ENCODE measurements at regions not wholly inside any gene's neighbourhood (a gene's known extent, or its start where the extent isn't known, plus 50 kb on each side); places are given as distances from the start of the nearest gene placed in this dataset.
"Not testable (repeated sequence)": the region's sequence is repeated elsewhere in the genome, so short reads cannot be mapped to it uniquely, and the experiment has no call there.

- no peak overlapping the region for H3K27ac Mint-ChIP-seq
- no peaks in the 10 kb centered on the region for H3K36me3 Mint-ChIP-seq (ENCODE audit: low read depth)
- H3K4me3 Mint-ChIP-seq, result no peak overlapping the region
These were observed 526.7 kb upstream of the NRP1 start for GRCh38 chr10:33861016-33861704.

GRCh38 chr10:33860552-33860951, 526.1 kb upstream of the NRP1 start:
- no peaks in the 10 kb centered on the region for H3K27me3 Mint-ChIP-seq (ENCODE audit: low read depth)
- no peaks in the 10 kb centered on the region for H3K36me3 Mint-ChIP-seq (ENCODE audit: low read depth)
- H3K9me3 Mint-ChIP-seq, result no peaks in the 10 kb centered on the region
- no peaks in the 10 kb centered on the region for H3K4me1 Mint-ChIP-seq (ENCODE audit: low read depth)
- no peak overlapping the region for H3K4me3 Mint-ChIP-seq
- no peak overlapping the region for H3K27ac Mint-ChIP-seq

More at GRCh38 chr10:33861016-33861704, 526.7 kb upstream of the NRP1 start:
- H3K27me3 Mint-ChIP-seq (ENCODE audit: low read depth), result no peaks in the 10 kb centered on the region
- H3K4me1 Mint-ChIP-seq (ENCODE audit: low read depth), result no peaks in the 10 kb centered on the region
- no peaks in the 10 kb centered on the region for H3K9me3 Mint-ChIP-seq

- no peaks in the 10 kb centered on the region for H3K27me3 Mint-ChIP-seq (ENCODE audit: low read depth)
- no peaks in the 10 kb centered on the region for H3K9me3 Mint-ChIP-seq
- H3K4me1 Mint-ChIP-seq (ENCODE audit: low read depth), result no peaks in the 10 kb centered on the region
- no peak overlapping the region for H3K27ac Mint-ChIP-seq
- H3K4me3 Mint-ChIP-seq, result no peak overlapping the region
- no peaks in the 10 kb centered on the region for H3K36me3 Mint-ChIP-seq (ENCODE audit: low read depth)
These were observed 525.0 kb upstream of the NRP1 start for GRCh38 chr10:33859319-33860022.

- H3K27ac Mint-ChIP-seq, result no peak overlapping the region
- H3K4me1 Mint-ChIP-seq (ENCODE audit: low read depth), result no peaks in the 10 kb centered on the region
- no peak overlapping the region for H3K4me3 Mint-ChIP-seq
- no peaks in the 10 kb centered on the region for H3K36me3 Mint-ChIP-seq (ENCODE audit: low read depth)
- no peaks in the 10 kb centered on the region for H3K27me3 Mint-ChIP-seq (ENCODE audit: low read depth)
- H3K9me3 Mint-ChIP-seq, result no peaks in the 10 kb centered on the region
These were observed 523.9 kb upstream of the NRP1 start for GRCh38 chr10:33858326-33858725.

- not testable (repeated sequence) for H3K4me1 Mint-ChIP-seq (ENCODE audit: low read depth); H3K9me3 Mint-ChIP-seq; H3K4me3 Mint-ChIP-seq; H3K27ac Mint-ChIP-seq; H3K27me3 Mint-ChIP-seq (ENCODE audit: low read depth); H3K36me3 Mint-ChIP-seq (ENCODE audit: low read depth)
These were observed 518.8 kb upstream of the NRP1 start for GRCh38 chr10:33853221-33853620.

- Mint-ChIP-seq H3K36me3 (ENCODE audit: low read depth) (no peaks in the 10 kb centered on the region), H3K4me3 (no peak overlapping the region), H3K4me1 (ENCODE audit: low read depth) (no peaks in the 10 kb centered on the region), H3K27ac (no peak overlapping the region), H3K27me3 (ENCODE audit: low read depth) (no peaks in the 10 kb centered on the region), H3K9me3 (peaks cover 11% of the 10 kb centered on the region)
These were observed 508.9 kb upstream of the NRP1 start for GRCh38 chr10:33843379-33843778.

GRCh38 chr10:33841678-33842077, 507.2 kb upstream of the NRP1 start:
- H3K9me3 Mint-ChIP-seq, result peaks cover 11% of the 10 kb centered on the region
- H3K36me3 Mint-ChIP-seq (ENCODE audit: low read depth), result no peaks in the 10 kb centered on the region
- no peaks in the 10 kb centered on the region for H3K4me1 Mint-ChIP-seq (ENCODE audit: low read depth)
- no peaks in the 10 kb centered on the region for H3K27me3 Mint-ChIP-seq (ENCODE audit: low read depth)
- no peak overlapping the region for H3K4me3 Mint-ChIP-seq
- no peak overlapping the region for H3K27ac Mint-ChIP-seq

GRCh38 chr10:33838731-33839130, 504.3 kb upstream of the NRP1 start:
- no peaks in the 10 kb centered on the region for H3K4me1 Mint-ChIP-seq (ENCODE audit: low read depth)
- H3K9me3 Mint-ChIP-seq, result peaks cover 4% of the 10 kb centered on the region
- H3K4me3 Mint-ChIP-seq, result no peak overlapping the region
- no peak overlapping the region for H3K27ac Mint-ChIP-seq
- H3K36me3 Mint-ChIP-seq (ENCODE audit: low read depth), result no peaks in the 10 kb centered on the region
- no peaks in the 10 kb centered on the region for H3K27me3 Mint-ChIP-seq (ENCODE audit: low read depth)

- Mint-ChIP-seq H3K4me3 (no peak overlapping the region), H3K27ac (no peak overlapping the region), H3K36me3 (ENCODE audit: low read depth) (no peaks in the 10 kb centered on the region), H3K27me3 (ENCODE audit: low read depth) (no peaks in the 10 kb centered on the region), H3K9me3 (no peaks in the 10 kb centered on the region), H3K4me1 (ENCODE audit: low read depth) (no peaks in the 10 kb centered on the region)
These were observed 503.3 kb upstream of the NRP1 start for GRCh38 chr10:33837736-33838135.

- H3K27me3 Mint-ChIP-seq (ENCODE audit: low read depth), result no peaks in the 10 kb centered on the region
- H3K27ac Mint-ChIP-seq, result no peak overlapping the region
- H3K4me3 Mint-ChIP-seq, result no peak overlapping the region
- no peaks in the 10 kb centered on the region for H3K36me3 Mint-ChIP-seq (ENCODE audit: low read depth)
- H3K4me1 Mint-ChIP-seq (ENCODE audit: low read depth), result no peaks in the 10 kb centered on the region
- no peaks in the 10 kb centered on the region for H3K9me3 Mint-ChIP-seq
These were observed 501.1 kb upstream of the NRP1 start for GRCh38 chr10:33835556-33835955.

- Mint-ChIP-seq H3K36me3 (ENCODE audit: low read depth) (no peaks in the 10 kb centered on the region), H3K27me3 (ENCODE audit: low read depth) (no peaks in the 10 kb centered on the region)
These were observed 499.1 kb upstream of the NRP1 start for GRCh38 chr10:33833566-33833965.

GRCh38 chr10:33832124-33832787, 497.8 kb upstream of the NRP1 start:
- no peaks in the 10 kb centered on the region for H3K27me3 Mint-ChIP-seq (ENCODE audit: low read depth)
- H3K27ac Mint-ChIP-seq, result no peak overlapping the region
- no peaks in the 10 kb centered on the region for H3K36me3 Mint-ChIP-seq (ENCODE audit: low read depth)
- H3K4me1 Mint-ChIP-seq (ENCODE audit: low read depth), result no peaks in the 10 kb centered on the region
- no peak overlapping the region for H3K4me3 Mint-ChIP-seq
- peaks cover 5% of the 10 kb centered on the region for H3K9me3 Mint-ChIP-seq

More at GRCh38 chr10:33833566-33833965, 499.1 kb upstream of the NRP1 start:
- no peak overlapping the region for H3K4me3 Mint-ChIP-seq
- no peaks in the 10 kb centered on the region for H3K4me1 Mint-ChIP-seq (ENCODE audit: low read depth)
- no peak overlapping the region for H3K27ac Mint-ChIP-seq
- H3K9me3 Mint-ChIP-seq, result peaks cover 4% of the 10 kb centered on the region

GRCh38 chr10:33831591-33831990, 497.1 kb upstream of the NRP1 start:
- Mint-ChIP-seq H3K27ac (no peak overlapping the region), H3K27me3 (ENCODE audit: low read depth) (no peaks in the 10 kb centered on the region)

GRCh38 chr10:33829899-33830298, 495.4 kb upstream of the NRP1 start:
- not testable (repeated sequence) for H3K36me3 Mint-ChIP-seq (ENCODE audit: low read depth); H3K4me3 Mint-ChIP-seq; H3K27ac Mint-ChIP-seq; H3K27me3 Mint-ChIP-seq (ENCODE audit: low read depth); H3K9me3 Mint-ChIP-seq; H3K4me1 Mint-ChIP-seq (ENCODE audit: low read depth)

More at GRCh38 chr10:33831591-33831990, 497.1 kb upstream of the NRP1 start:
- Mint-ChIP-seq H3K36me3 (ENCODE audit: low read depth) (no peaks in the 10 kb centered on the region), H3K4me3 (no peak overlapping the region), H3K9me3 (peaks cover 8% of the 10 kb centered on the region), H3K4me1 (ENCODE audit: low read depth) (no peaks in the 10 kb centered on the region)

GRCh38 chr10:33828592-33828991, 494.1 kb upstream of the NRP1 start:
- peaks cover 8% of the 10 kb centered on the region for H3K9me3 Mint-ChIP-seq
- H3K4me3 Mint-ChIP-seq, result no peak overlapping the region
- no peaks in the 10 kb centered on the region for H3K36me3 Mint-ChIP-seq (ENCODE audit: low read depth)
- no peak overlapping the region for H3K27ac Mint-ChIP-seq
- no peaks in the 10 kb centered on the region for H3K27me3 Mint-ChIP-seq (ENCODE audit: low read depth)
- H3K4me1 Mint-ChIP-seq (ENCODE audit: low read depth), result no peaks in the 10 kb centered on the region
